GM19455 (cell line): ENCODE measurements at regions not wholly inside any gene's neighbourhood (a gene's known extent, or its start where the extent isn't known, plus 50 kb on each side); places are given as distances from the start of the nearest gene placed in this dataset.

Source experiments
- ATAC-seq: cut with Tn5 transposase; IDR thresholded peaks from one replicate; pipeline ENCODE4 v1.9.1; 2021; ENCODE audit not compliant: unreplicated experiment

DNA sequence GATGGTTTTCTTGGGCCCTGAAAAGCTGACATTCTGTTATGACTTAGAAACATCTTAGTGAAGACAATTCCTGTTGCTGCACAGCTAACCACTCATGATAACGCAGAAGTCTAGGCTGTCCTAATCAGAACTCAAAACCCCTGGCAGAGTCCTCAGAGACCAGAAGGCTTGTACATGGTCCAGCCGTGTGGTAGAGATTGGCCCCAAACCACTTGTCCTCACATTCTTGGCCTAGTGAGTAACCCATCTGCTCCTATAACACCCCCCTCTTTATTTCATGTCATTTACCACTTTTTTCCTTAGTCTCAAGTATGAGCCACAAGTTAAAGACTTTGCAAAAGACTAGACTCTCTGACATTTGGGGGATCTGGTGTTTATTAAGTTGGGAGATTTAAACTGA is 116.5 kb upstream of the ADAMTS18 start:
- no peak for ATAC-seq

DNA sequence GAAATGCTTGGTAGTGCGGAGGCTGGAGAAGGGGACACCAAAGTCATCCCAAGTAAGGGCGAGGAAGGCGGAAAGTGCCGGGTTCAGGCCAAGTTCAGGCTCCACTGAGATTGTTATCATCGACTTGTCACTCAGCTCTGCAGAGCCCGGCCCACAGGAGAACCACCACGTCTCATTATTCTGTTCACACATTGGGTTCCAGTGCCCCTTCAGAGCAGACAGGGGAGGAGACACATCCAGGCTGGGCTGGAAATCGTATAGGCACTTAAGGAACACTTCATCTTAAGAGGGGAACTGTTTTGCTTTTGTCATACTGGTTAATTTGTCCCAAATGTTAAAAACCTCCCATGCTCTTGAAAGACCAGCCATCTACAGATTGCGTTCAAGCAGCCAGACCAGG is 118.3 kb upstream of the ADAMTS18 start:
- no peak for ATAC-seq

DNA sequence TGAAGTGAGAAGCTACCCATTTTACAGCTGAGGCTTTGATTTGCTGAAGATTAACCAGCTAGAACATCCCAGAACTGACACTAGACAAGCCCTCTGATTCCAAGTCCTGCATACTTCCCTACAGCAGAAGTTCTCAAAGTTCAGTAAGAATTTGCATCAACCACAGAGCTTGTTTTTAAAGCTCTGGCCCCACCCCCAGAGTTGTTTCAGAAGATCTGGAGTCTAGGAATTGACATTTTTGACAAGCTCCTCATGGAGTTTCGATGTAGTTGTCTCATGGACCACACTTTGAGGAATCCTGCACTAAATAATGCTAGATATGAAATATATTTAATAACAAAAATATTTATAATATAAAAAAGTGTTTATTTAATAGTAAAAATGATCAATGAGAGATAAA is 120.3 kb upstream of the ADAMTS18 start:
- ATAC-seq: no peak

DNA sequence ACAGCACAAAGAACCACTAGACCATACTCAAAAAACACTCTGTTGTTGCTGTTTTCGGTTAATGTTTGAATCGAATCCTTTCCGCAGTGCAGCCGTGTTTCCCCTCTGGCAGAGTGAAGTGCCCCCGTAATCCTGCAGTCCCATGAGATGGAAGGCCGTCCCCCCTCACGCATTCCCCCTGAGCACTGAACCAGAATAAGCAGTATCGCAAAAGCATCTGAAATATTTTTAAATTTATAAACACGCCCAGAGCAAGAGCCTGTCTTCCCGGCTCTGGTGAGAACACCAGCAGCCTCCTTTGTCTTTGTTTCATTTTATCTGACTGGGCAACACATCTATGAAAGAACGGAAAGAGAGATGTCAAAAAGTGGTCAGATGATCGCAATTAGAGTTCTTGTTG is 121.0 kb upstream of the ADAMTS18 start:
- no peak for ATAC-seq

DNA sequence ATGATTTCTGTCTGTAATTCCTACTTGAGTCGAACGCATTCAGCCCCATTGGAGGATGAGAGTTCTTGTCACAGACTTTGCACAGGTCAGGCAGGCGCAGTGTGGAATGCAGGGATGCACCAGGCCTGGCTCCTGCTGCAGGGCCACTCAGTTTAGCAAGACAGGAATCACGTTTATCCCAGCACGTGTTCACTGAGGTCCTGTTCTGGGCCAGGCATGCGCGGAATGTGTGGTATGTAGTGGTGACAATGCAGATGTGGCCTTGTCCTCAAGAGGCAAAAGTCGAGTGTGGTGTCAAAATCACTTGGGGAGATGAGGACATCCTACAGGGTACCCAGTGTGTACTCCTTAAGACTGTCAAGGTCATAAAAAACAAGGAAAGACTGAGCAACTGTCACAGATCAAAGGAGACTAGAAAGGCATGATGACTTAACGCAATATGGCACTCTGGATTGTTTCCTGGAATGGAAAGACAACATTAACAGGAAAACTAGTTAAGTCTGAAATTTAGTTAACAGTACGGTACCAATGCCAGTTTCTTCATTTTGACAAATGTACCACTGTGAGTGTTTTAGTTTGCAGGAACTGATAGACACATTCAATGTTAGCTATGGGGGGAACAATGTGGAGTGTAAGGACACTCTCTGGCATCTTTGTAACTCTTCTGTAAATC is 121.5 kb upstream of the ADAMTS18 start:
- no peak for ATAC-seq

DNA sequence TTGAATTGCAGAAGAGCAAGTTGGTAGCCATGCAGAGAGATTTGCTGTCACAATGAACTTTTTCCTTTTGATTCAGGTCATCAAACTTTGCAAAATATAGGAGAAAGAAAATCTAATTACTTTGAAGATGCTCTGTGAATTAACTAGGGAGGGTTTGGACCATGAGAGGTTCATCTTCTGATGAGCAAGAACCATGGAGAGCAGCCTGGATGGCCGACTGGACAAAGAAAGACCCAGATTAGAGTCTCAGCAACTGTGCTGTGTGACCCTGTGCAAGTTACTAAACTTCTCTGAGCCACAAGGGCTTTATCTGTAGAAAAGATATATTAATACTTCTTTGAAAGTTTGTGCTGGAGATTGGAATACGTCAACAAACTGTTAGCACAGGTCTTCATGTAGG is 122.6 kb upstream of the ADAMTS18 start:
- ATAC-seq: no peak

DNA sequence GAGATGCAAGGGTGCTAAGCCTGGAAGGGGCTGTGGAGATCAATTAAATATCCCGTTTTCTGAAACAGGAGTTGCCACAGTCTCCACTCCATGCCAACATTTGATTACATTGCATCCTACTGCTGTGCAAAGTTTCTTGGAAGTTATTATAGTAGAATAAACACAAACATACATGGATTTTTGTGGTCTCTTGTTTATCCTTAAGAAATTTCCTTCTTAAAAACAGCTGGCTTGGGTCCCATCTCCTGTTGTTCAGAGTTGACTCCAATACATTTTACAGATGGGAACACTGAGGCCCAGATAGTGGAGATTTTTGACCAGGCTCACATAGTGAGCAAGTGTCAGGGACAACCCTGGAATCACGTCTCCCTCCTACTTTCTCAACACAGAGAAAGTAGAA is 124.0 kb upstream of the ADAMTS18 start:
- ATAC-seq: no peak

DNA sequence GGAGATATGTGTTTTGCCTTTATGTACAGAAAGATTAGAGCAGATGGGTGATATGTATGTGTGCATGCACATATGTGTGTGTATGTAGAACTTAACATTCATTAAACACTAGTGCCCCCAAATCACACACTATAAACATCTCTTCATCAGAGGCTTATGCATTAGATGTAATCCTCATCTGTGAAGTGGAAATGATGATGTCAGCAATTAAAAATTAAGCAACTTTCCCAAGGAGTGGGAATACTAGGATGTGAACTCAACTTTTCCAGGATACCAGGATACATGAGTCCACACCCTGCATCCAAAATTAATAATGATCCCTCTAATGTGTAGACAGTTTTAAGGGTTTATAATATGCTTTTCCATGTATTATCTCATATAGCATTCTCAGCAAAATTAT is 127.7 kb upstream of the ADAMTS18 start:
- ATAC-seq: no peak

DNA sequence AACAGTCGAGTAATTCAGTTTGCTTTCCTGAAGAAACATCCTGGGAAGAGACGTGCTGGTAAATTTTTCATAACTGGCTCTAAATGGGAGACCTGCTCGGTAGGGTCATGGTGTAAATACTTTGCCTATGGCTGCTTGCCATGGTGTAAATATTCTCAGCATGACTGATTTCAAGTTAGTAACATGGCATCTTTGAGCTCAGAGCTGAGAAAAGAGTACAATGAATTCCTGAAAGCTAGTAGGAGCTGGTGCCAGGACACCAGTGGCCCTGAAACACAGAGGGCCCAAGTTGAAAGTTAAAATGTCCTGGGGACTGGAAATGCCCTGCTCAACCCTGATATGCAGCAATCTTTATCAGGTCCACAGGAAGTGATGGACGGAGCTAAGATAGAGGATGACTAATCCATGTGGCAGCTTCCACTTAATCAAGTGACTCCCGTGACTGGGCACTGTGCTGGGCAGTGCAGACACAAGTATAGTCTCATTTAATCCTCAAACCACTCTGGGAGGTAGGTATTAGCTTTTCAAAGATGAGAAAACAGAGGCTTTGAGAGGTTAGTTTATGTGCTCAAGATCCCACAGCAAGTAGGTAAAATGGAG is 130.1 kb upstream of the ADAMTS18 start:
- ATAC-seq: no peak

DNA sequence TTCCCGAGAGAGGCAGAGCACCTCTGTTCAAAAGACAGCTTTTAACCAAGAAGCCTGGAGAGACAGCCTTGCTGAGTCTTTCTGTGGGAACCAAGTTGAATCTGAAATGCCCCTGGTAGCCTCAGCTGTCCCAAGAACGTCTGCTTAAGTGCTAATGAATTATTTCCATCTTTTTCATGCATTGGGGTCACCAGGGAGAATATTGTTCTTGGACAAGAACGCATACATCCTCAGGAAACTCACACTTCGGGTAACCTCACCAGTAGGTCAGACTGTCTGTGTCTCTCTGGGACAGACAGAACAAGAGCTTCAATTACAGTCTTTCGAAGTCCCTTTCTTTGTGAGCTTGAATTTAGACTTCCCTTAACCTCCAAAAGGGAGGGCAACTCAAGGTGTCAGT is 134.6 kb upstream of the ADAMTS18 start:
- no peak for ATAC-seq

DNA sequence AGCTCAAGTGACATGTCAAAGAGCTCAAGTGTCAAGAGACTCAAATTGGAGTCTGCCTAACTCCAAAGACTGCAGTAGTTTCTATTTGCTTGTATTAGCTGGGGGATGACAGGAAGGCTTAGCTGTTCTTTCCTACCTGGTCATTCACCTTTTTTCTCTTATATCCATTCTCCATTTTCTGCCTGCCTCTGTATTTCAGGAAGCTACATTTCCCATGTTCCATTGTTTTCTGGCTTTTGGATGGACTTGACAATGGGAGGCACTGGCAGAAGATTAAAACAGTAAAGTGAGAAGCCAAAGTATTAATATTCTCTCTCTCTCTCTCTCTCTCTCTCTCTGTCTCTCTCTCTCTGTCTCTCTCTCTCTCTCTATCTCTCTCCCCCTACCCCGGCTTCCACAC is 135.7 kb upstream of the ADAMTS18 start:
- ATAC-seq: no peak

DNA sequence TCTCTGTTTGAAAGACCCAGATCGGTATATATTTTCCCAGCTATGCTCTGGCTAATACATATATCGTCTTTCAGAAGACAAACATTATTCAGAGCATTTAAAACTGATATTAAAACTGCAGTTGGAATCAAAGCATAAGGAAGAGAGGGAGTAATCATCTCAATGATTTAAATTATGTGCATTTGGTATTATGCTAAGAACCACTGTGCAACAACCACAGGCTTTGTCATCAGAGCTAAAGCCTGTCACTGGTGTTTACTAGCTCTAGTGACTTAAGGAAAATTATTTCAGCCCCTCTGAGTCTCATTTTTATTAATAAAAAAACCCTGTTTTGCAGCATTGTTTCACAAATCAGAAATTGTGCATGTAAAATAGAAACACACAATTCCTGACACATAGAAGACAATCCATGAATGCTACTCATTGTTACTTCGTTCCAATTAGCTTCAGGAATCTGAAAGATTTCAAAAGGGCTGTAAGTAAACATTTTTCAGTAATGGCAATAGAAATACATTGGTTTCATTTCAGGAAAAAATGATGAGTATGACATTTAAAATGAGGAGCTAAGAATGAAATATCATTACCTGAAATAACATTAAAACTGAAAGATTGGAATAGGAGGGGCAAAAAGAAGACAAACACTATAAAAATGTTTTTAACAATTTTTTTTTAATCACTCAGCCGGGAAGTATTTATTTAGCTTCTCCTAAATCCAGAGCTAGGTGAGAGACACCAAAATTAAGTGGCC is 136.5 kb upstream of the ADAMTS18 start:
- ATAC-seq: no peak

DNA sequence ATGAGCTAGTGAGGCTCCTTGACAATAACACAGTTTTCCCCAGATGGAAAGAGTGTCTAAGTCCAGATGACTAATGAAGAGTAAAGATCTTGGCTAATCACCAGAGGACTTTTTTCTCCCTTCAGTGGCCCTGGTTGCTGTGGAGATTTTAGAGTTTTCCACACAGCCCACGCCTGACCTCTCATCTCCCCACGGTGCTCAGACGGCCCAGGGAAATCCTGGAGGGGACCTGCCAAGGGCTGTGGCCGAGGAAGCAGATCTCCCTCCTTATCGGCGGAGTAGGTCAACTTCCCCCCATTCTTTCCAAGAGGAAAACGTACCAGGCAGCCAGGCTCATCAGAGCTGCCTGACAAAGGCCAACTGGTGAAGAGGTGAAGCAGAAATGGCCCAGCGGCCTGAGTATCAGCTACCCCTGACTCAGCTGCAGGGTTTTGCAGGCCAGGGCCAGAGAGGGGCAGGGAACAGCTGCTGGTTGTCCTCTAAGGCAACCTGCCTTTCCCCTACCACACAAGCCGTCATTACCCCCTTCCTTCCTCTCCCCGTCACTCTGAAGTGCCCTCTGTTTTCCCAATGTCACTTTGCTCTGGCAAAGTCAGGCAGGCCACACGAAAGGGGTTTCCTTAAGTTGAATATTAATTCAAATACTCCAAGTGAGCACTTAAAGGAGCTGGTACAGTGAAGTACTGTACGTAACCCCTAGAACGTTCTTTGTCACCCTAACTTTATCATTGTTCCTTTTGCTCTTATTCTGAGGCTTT is 140.2 kb upstream of the ADAMTS18 start:
- no peak for ATAC-seq

DNA sequence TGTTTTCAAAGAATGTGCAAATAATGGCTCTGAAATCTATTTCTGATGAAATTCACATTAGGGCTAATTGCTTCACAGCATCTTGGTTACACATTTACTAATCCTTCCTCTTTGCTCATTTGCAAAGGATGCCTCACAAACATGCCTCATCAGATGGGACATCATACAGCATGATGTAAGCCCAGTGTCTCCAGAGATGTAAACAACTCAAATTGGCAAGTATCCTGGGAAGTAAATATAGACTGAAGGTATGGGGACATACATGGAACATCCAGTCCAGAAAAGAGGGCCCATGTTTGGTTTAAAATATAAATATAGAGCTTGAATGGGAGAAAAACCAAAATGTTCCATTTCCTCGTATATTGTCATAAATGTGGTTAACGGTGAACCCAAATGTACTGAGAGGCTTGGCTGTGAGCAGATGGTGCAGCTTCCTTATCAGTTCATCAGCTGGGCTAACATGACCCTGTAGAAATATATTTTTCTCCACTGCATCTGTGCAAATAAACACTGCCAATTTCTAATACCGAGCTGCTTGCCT is 142.9 kb upstream of the NUDT7 start:
- ATAC-seq: no peak

DNA sequence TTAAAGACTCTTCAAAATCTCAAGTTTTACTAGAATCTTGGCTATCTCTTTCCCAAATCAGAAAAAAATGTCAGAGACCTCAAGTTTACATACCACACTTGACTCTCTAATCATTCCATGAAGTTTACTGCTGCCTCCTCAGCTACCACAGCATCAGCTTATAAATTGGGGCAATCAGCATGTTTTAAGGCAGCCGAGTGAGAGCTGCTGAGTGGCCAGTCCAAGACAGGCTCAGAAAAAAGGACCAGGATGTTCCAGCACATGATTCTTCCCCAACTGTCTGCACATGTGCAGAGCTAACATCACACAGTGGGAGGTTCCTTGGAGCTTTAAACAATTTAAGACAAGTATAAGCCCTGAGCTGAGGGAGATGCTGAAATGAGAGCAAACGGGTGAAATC is 140.6 kb upstream of the NUDT7 start:
- ATAC-seq: no peak

DNA sequence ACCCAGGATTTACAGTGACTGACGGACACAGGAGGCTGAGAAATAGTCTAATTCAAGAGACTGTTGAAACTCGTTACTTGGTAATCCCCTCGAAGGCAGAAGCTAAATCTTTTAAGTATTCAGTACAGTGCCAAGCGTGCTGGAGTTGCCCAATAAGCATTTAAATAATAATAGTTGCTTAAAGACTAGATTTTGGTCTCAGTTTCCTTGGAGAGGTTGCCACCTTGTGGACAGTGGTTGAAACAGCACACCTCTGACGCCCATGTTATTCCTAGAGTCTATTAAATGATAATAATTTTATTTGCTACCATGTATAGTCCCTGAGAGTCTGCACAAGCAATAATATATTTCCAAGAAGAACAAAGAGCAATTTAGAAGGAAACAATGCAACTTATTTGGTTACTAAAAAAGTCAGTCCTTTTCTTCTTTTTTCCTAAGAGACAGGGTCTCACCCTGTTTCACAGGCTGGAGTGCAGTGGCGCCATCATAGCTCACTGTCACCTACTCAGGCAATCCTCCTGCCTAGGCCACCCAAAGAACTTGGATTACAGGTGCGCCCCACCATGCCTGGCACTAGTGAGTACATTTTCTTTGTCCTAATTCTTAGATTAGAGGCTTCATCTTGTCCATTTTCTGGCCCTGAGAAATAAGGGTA is 138.0 kb upstream of the NUDT7 start:
- ATAC-seq: peak; percentile 73

DNA sequence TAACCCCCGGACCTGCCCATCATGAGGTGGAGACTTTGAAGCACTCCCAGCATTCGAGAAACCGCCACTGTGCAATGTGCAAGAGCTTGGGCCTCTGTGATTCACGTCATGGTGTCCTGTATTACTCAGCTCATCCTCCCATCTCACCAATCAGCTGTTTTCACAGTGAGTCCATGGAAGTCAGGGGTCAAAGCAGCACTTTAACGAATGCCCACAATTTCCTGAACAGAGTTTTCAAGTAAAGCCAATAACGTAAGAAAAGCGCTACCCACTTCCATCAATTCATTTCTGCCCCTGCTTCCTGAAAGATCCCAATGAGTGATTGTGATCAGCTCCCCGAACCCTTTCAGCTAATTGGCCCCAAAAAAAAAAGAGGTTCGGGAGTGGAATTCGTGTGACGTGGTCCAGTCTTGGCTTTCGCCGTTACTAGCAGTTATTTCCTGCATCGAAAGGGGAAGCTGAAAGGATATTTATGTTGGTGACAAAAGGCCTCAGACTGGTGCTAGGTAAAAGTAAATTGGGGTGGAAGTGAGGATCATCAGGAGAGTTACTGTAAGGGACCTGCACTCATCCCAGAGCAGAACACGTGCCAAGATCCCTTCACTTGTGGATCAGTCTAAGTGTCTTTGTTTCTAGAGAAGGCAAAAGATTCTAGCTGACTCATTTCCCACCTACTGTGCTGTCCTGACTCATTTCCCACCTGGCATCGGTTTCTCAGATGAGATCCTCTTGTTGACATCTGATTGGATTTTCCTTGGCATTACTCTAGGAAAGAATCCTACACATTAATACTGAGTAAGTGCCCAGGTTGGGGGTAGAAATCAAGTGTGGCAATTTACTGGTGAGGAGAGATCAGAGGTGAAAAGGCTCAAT is 136.7 kb upstream of the NUDT7 start:
- no peak for ATAC-seq

DNA sequence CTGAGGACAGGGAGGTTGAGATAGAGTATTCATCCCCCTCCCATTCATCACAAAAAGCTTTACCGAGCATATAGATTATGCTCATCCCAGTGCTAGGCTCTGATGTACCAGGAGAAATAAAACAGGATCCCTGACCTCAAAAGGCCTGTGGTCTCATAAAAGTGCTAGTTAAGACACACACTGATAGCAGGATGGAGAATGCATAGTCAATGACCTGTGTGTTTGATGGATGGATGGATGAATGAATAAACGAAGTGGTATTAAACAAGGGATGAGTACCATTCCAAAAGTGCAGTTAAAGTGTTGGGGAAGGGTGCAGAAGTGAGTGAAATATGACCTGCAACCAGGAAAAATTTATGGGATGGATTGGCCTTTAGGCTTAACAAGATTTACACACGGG is 133.9 kb upstream of the NUDT7 start:
- ATAC-seq: no peak

DNA sequence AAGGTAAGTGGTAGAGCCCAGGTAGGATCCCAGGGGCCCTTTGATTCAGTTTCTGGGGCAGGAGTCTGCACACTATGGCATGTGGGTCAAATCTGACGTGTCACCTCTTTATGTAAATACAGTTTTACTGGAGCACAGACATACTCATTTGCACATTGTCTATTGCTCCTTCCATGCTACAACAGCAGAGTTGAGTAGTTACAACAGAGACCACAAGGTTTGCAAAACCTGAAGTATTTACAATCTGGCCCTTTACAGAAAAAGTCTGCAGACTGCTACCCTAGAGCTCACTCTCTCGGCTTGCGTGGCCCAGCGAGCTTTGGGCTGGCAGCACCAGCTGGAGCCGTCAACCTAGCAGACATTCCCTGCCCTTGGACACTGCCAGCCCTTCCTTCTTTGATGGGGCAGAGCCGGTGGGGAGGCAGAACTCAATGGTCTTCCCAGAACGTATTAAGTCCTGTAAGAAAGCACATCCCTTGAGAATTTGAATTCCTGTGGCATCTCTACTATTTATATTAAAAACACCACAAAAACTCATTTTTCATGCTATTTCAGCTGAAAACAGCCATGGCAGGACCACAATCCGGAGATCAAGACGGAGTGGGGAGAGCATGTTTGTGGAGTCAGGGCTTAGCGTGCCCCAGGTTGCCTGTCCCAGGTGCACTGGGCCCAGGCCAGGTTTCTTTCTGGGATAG is 133.1 kb upstream of the NUDT7 start:
- ATAC-seq: no peak
